NOMO-1 treated with dmso at 0.1 percent for 144 hours (cell line): ENCODE measurements at regions not wholly inside any gene's neighbourhood (a gene's known extent, or its start where the extent isn't known, plus 50 kb on each side); places are given as distances from the start of the nearest gene placed in this dataset.
"Not testable (repeated sequence)": the region's sequence is repeated elsewhere in the genome, so short reads cannot be mapped to it uniquely, and the experiment has no call there.

Experiments
- DNase-seq: peaks from one replicate; lab custom pipeline; 2025; ENCODE audit not compliant: unreplicated experiment; lab: John Stamatoyannopoulos, UW

GRCh38 chr4:184966051-184966691 is 52.1 kb upstream of the HELT start:
- not testable (repeated sequence) for DNase-seq

- not testable (repeated sequence) for DNase-seq
Measured at GRCh38 chr4:184967699-184968098, 50.6 kb upstream of the HELT start.

DNA sequence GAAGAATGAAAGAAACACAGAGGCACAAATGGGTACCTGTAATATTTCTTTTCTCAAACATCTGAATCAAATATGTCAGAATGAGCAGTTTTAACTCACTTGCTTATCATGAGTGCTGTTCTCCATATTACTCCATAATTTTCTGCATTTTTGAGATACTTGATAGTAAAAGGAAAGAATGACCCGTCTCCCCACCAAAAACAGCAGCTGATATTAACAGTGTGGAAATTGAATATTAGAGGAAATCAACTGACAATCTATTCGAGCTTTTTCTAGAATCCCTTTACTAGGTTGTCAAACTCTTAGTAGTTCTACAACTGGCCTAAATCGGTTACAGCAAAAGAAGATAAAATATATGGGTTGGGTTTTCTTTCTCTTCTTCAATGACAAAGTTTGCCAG is 49.9 kb upstream of the HELT start:
- DNase-seq = no peak
